B cell (primary cell): ENCODE measurements at regions not wholly inside any gene's neighbourhood (a gene's known extent, or its start where the extent isn't known, plus 50 kb on each side); places are given as distances from the start of the nearest gene placed in this dataset.

Experiments
- ATAC-seq: fragments of 200-7000 bp; cut with Tn5 transposase; one replicate; pipeline ENCODE4 v1.10.0; 2021; ENCODE audit warnings: low read depth, mild to moderate bottlenecking, moderate number of reproducible peaks, moderate library complexity
- CTCF ChIA-PET: fragments of 350-600 bp; sonication (Branson Sonifier 250); formaldehyde crosslinking; loops from one replicate; lab custom pipeline; 2021; ENCODE audit warnings: antibody characterized with exemption, inconsistent platforms; lab: Charles Lee
- POLR2A ChIA-PET: fragments of 350-600 bp; sonication (Branson Sonifier 250); formaldehyde crosslinking; loops from one replicate; lab custom pipeline; 2021; ENCODE audit warnings: antibody characterized with exemption; lab: Charles Lee
- DNase-seq: peaks from one replicate; pipeline ENCODE4 v3.0.0; 2013
- H2AFZ ChIP-seq: 2 replicates; pipeline ENCODE4 v1.6.1; 2012; ENCODE audit warnings: mild to moderate bottlenecking, low read depth, low read length; ENCODE audit not compliant: insufficient read depth, poor library complexity, severe bottlenecking
- H3K27ac ChIP-seq, 2 donors: 1 replicate in 1 of 2; 2 replicates in 1 of 2; pipeline ENCODE4 v1.5.1; 2012 to 2013; ENCODE audit warnings: low read length in 2 of 2, mild to moderate bottlenecking in 2 of 2, moderate library complexity in 1 of 2
- H3K27me3 ChIP-seq, 4 experiments: fragments of 200-600 bp in 1 of 4; sonication (generic) in 1 of 4; replicated peaks in 1 of 4; 1 replicate in 2 of 4; 2 replicates in 2 of 4; pipeline versions ENCODE4 v1.6.1 to v1.7.0; 2013 to 2016; ENCODE audit warnings: low read length in 3 of 4, mild to moderate bottlenecking in 2 of 4, mixed read lengths in 1 of 4, moderate library complexity in 1 of 4; ENCODE audit not compliant: insufficient read depth in 4 of 4, control insufficient read depth in 3 of 4; ENCODE audit errors: control extremely low read depth in 1 of 4
- H3K36me3 ChIP-seq, 2 experiments: replicated peaks in 1 of 2; 1 replicate in 1 of 2; 2 replicates in 1 of 2; pipeline versions ENCODE4 v1.6.1 to v1.7.1; 2013; ENCODE audit warnings: low read length in 1 of 2; ENCODE audit not compliant: insufficient read depth in 2 of 2, control insufficient read depth in 1 of 2; ENCODE audit errors: control extremely low read depth in 1 of 2, extremely low read depth in 1 of 2
- H3K4me1 ChIP-seq, 2 donors: fragments of 200-600 bp in 1 of 2; sonication (generic) in 1 of 2; 1 replicate in 1 of 2; 2 replicates in 1 of 2; pipeline versions ENCODE4 v1.5.1 to v1.6.1; 2013 to 2017; ENCODE audit warnings: low read length in 2 of 2; ENCODE audit not compliant: control insufficient read depth in 2 of 2, insufficient read depth in 2 of 2
- H3K4me2 ChIP-seq: replicated peaks from 2 replicates; pipeline ENCODE3; 2012; ENCODE audit warnings: mild to moderate bottlenecking, low read depth, low read length; ENCODE audit not compliant: poor library complexity, severe bottlenecking
- H3K4me3 ChIP-seq, 5 experiments: fragments of 200-600 bp in 1 of 5; sonication (generic) in 1 of 5; 1 replicate in 3 of 5; 2 replicates in 2 of 5; pipeline versions ENCODE4 v1.5.1 to v1.7.0; 2011 to 2016; ENCODE audit warnings: low read length in 4 of 5, mild to moderate bottlenecking in 4 of 5, low read depth in 2 of 5, control low read depth in 1 of 5, moderate library complexity in 1 of 5; ENCODE audit not compliant: insufficient read depth in 1 of 5; ENCODE audit errors: control extremely low read depth in 1 of 5, extremely low read depth in 1 of 5
- H3K79me2 ChIP-seq: fragments of 200-600 bp; sonication (generic); one replicate; pipeline ENCODE4 v1.6.0; 2016; ENCODE audit warnings: low read length; ENCODE audit not compliant: control insufficient read depth, insufficient read depth
- H3K9ac ChIP-seq: fragments of 200-600 bp; sonication (generic); 2 replicates; pipeline ENCODE4 v1.6.1; 2017; ENCODE audit warnings: mild to moderate bottlenecking, low read length, moderate library complexity
- H3K9me3 ChIP-seq, 3 donors: one replicate each; pipeline versions ENCODE4 v1.6.1 to v1.7.1; 2013; ENCODE audit warnings: low read length in 2 of 3; ENCODE audit not compliant: control insufficient read depth in 2 of 3, insufficient read depth in 1 of 3; ENCODE audit errors: control extremely low read depth in 1 of 3
- H4K20me1 ChIP-seq: 2 replicates; pipeline ENCODE4 v1.6.0; 2012; ENCODE audit warnings: mild to moderate bottlenecking, low read length; ENCODE audit not compliant: insufficient read depth, control insufficient read depth, poor library complexity, severe bottlenecking
- H3K27ac Mint-ChIP-seq: one replicate; pipeline ENCODE4 v1.8.0; 2021; ENCODE audit warnings: mixed read lengths
- H3K27me3 Mint-ChIP-seq: one replicate; pipeline ENCODE4 v1.8.0; 2021; ENCODE audit warnings: mixed read lengths
- H3K4me1 Mint-ChIP-seq: one replicate; pipeline ENCODE4 v1.8.0; 2021; ENCODE audit warnings: mixed read lengths
- H3K4me3 Mint-ChIP-seq: one replicate; pipeline ENCODE4 v1.8.0; 2021; ENCODE audit warnings: mixed read lengths
- H3K9me3 Mint-ChIP-seq: one replicate; pipeline ENCODE4 v1.8.0; 2022; ENCODE audit warnings: mixed read lengths; ENCODE audit not compliant: insufficient read depth
- EZH2 ChIP-seq: IDR thresholded peaks from 2 replicates; pipeline ENCODE4 v1.6.1; 2012; ENCODE audit warnings: borderline replicate concordance, low read depth, mild to moderate bottlenecking, moderate library complexity, low read length; ENCODE audit not compliant: insufficient read depth, poor library complexity, severe bottlenecking
- WGBS: methylation state at CpG from one replicate; pipeline ENCODE4 v1.1.5; 2013; ENCODE audit warnings: missing lambda C conversion rate; ENCODE audit not compliant: insufficient coverage; 5-methylcytosine and 5-hydroxymethylcytosine counted together
- intact Hi-C: fragments of 100-400 bp; cut with micrococcal nuclease; formaldehyde crosslinking; loops from one replicate; pipeline ENCODE4 v1.10.0; 2022
- TF ChIP-seq, protein P1 (sequence below): fragments of 200-600 bp; IDR thresholded peaks from one replicate; pipeline ENCODE4 v1.8.0; 2022; ENCODE audit warnings: antibody characterized with exemption, mild to moderate bottlenecking

DNA sequence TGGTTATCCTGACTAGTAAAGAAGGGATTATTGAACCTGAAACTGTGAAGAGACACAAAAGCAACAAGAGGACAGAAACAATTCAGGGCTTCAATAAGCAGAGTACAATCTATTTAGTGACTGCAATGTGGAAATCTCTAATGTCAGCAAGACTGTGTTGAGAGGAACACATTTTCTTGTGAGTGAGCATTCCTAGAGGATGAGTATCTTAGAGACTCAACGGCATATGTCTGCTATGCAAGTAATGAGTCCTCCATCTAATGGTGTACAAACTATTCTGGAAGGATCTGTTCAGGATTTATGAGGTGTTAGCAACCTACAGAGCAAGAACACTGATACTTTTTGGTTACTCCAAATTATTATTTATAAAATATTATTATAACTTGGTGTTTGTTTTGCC is 226.5 kb upstream of the NDN start:
- Mint-ChIP-seq H3K9me3 (peaks cover 2% of the 10 kb centered on the region), H3K27ac (no peak overlapping the region), H3K4me3 (no peak overlapping the region), H3K4me1 (no peaks in the 10 kb centered on the region), H3K27me3 (no peaks in the 10 kb centered on the region)
- ATAC-seq: no peak
- Histone ChIP-seq H3K9me3 (peaks cover 0 to 2% (median 0%) of the 10 kb centered on the region in 3 donors), H3K9ac (no peak overlapping the region), H3K4me1 (no peaks in the 10 kb centered on the region), H3K27me3 (no peaks in the 10 kb centered on the region), H3K27ac (no peak overlapping the region), H3K36me3 (no peaks in the 10 kb centered on the region), H3K4me2 (no peak overlapping the region), H3K4me3 (no peak overlapping the region), H3K79me2 (no peaks in the 10 kb centered on the region), H4K20me1 (no peaks in the 10 kb centered on the region), H2AFZ (no peak overlapping the region)
- CTCF ChIA-PET: no interaction called here
- no CpG with 5 or more reads among the region's 1 CpG for whole genome bisulfite sequencing
- DNase-seq: no peak
- TF ChIP-seq EZH2: no peak
- TF ChIP-seq, protein P1, sequence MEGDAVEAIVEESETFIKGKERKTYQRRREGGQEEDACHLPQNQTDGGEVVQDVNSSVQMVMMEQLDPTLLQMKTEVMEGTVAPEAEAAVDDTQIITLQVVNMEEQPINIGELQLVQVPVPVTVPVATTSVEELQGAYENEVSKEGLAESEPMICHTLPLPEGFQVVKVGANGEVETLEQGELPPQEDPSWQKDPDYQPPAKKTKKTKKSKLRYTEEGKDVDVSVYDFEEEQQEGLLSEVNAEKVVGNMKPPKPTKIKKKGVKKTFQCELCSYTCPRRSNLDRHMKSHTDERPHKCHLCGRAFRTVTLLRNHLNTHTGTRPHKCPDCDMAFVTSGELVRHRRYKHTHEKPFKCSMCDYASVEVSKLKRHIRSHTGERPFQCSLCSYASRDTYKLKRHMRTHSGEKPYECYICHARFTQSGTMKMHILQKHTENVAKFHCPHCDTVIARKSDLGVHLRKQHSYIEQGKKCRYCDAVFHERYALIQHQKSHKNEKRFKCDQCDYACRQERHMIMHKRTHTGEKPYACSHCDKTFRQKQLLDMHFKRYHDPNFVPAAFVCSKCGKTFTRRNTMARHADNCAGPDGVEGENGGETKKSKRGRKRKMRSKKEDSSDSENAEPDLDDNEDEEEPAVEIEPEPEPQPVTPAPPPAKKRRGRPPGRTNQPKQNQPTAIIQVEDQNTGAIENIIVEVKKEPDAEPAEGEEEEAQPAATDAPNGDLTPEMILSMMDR: no peak
- POLR2A ChIA-PET: no interaction called here
- intact Hi-C loops: no loop called here

DNA sequence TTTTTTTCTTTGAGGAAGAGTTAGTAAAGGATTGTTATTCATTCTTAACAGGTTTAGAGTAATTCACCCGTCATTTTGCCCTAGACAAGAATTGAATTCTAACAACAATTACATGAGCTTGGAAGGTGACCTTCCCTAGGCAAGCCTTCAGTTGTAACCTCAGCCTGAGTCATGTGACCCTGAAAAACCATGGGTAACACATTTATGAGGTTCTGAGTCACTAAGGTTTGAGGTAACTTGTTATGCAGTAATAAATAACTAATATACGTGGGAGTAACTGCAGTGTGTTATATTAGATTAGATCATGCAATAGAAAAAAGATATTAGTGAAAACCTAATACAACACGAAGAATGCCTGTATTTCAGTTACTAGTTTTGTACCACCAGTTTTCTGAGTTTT is 237.6 kb upstream of the NDN start:
- CTCF ChIA-PET: no interaction called here
- H3K9ac ChIP-seq: no peak overlapping the region

More for the DNA sequence above, 237.6 kb upstream of the NDN start:
- Histone ChIP-seq H2AFZ (no peak overlapping the region), H4K20me1 (no peaks in the 10 kb centered on the region), H3K4me2 (no peak overlapping the region), H3K4me3 (no peak overlapping the region), H3K36me3 (no peaks in the 10 kb centered on the region), H3K9me3 (no peaks in the 10 kb centered on the region), H3K27ac (no peak overlapping the region), H3K27me3 (no peaks in the 10 kb centered on the region), H3K79me2 (no peaks in the 10 kb centered on the region), H3K4me1 (no peaks in the 10 kb centered on the region)
- ATAC-seq: no peak
- no peak overlapping the region for H3K4me3 Mint-ChIP-seq
- H3K27me3 Mint-ChIP-seq: no peaks in the 10 kb centered on the region
- intact Hi-C loops: no loop called here
- no peak for DNase-seq
- no peak overlapping the region for H3K27ac Mint-ChIP-seq
- TF ChIP-seq, protein P1: no peak
- no peak for TF ChIP-seq EZH2
- peaks cover 6% of the 10 kb centered on the region for H3K9me3 Mint-ChIP-seq
- H3K4me1 Mint-ChIP-seq: no peaks in the 10 kb centered on the region
- POLR2A ChIA-PET: no interaction called here
- WGBS: no CpG with 5 or more reads among the region's 3 CpGs
